Natural killer cell (primary cell): ENCODE measurements at regions not wholly inside any gene's neighbourhood (a gene's known extent, or its start where the extent isn't known, plus 50 kb on each side); places are given as distances from the start of the nearest gene placed in this dataset.

Experiments
- ATAC-seq, 3 donors: fragments of 150-1000 bp in 2 of 3; fragments of 200-7000 bp in 1 of 3; cut with Tn5 transposase; 1 replicate in 1 of 3; 2 replicates in 2 of 3; pipeline ENCODE4 v1.10.0; 2021; ENCODE audit warnings: mild to moderate bottlenecking in 2 of 3, moderate library complexity in 2 of 3
- DNase-seq, 2 donors: peaks; one replicate each; pipeline versions ENCODE4 v3.0.0 to v3.0.0-alpha.2; 2013 to 2021; ENCODE audit warnings: mixed read lengths in 1 of 2
- H3K27ac ChIP-seq: one replicate; pipeline ENCODE4 v1.5.1; 2013; ENCODE audit warnings: mild to moderate bottlenecking, low read length
- H3K27me3 ChIP-seq: one replicate; pipeline ENCODE4 v1.6.1; 2013; ENCODE audit warnings: low read length; ENCODE audit not compliant: control insufficient read depth, insufficient read depth
- H3K36me3 ChIP-seq: one replicate; pipeline ENCODE4 v1.6.1; 2013; ENCODE audit warnings: low read length; ENCODE audit not compliant: control insufficient read depth, insufficient read depth
- H3K4me1 ChIP-seq: one replicate; pipeline ENCODE4 v1.6.1; 2013; ENCODE audit warnings: low read length; ENCODE audit not compliant: control insufficient read depth, insufficient read depth
- H3K4me3 ChIP-seq: one replicate; pipeline ENCODE4 v1.5.1; 2013; ENCODE audit warnings: low read length
- H3K9me3 ChIP-seq: one replicate; pipeline ENCODE4 v1.6.1; 2013; ENCODE audit warnings: low read length; ENCODE audit not compliant: control insufficient read depth, insufficient read depth
- H3K27ac Mint-ChIP-seq, 2 donors: one replicate each; pipeline ENCODE4 v1.8.0; 2022; ENCODE audit warnings: mild to moderate bottlenecking in 2 of 2, mixed read lengths in 2 of 2, moderate library complexity in 1 of 2
- H3K27me3 Mint-ChIP-seq, 2 donors: one replicate each; pipeline ENCODE4 v1.8.0; 2022; ENCODE audit warnings: low read depth in 2 of 2, mixed read lengths in 2 of 2
- H3K36me3 Mint-ChIP-seq: one replicate; pipeline ENCODE4 v1.8.0; 2022; ENCODE audit warnings: mixed read lengths
- H3K4me1 Mint-ChIP-seq, 2 donors: one replicate each; pipeline ENCODE4 v1.8.0; 2022; ENCODE audit warnings: mixed read lengths in 2 of 2
- H3K4me3 Mint-ChIP-seq: one replicate; pipeline ENCODE4 v1.8.0; 2022; ENCODE audit warnings: mild to moderate bottlenecking, moderate library complexity, mixed read lengths
- H3K9me3 Mint-ChIP-seq, 2 donors: one replicate each; pipeline ENCODE4 v1.8.0; 2022; ENCODE audit warnings: mixed read lengths in 2 of 2
- WGBS: methylation state at CpG from one replicate; pipeline ENCODE4 v1.1.7; 2013; ENCODE audit warnings: missing lambda C conversion rate; ENCODE audit not compliant: insufficient coverage; 5-methylcytosine and 5-hydroxymethylcytosine counted together
- intact Hi-C: fragments of 100-400 bp; cut with micrococcal nuclease; formaldehyde crosslinking; loops from one replicate; pipeline ENCODE4 v1.14.2; 2022
- TF ChIP-seq, protein P1 (sequence below): fragments of 200-600 bp; IDR thresholded peaks from one replicate; pipeline ENCODE4 v1.8.0; 2022; ENCODE audit warnings: antibody characterized with exemption

GRCh38 chr11:97717922-97718321 lies 1302.8 kb upstream of the CNTN5 start:
- H3K27ac ChIP-seq = no peak overlapping the region
- H3K36me3 ChIP-seq = no peaks in the 10 kb centered on the region
- TF ChIP-seq, protein P1, sequence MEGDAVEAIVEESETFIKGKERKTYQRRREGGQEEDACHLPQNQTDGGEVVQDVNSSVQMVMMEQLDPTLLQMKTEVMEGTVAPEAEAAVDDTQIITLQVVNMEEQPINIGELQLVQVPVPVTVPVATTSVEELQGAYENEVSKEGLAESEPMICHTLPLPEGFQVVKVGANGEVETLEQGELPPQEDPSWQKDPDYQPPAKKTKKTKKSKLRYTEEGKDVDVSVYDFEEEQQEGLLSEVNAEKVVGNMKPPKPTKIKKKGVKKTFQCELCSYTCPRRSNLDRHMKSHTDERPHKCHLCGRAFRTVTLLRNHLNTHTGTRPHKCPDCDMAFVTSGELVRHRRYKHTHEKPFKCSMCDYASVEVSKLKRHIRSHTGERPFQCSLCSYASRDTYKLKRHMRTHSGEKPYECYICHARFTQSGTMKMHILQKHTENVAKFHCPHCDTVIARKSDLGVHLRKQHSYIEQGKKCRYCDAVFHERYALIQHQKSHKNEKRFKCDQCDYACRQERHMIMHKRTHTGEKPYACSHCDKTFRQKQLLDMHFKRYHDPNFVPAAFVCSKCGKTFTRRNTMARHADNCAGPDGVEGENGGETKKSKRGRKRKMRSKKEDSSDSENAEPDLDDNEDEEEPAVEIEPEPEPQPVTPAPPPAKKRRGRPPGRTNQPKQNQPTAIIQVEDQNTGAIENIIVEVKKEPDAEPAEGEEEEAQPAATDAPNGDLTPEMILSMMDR = no peak
- WGBS = 94% methylated on average over 24 of the region's 26 CpGs
- H3K36me3 Mint-ChIP-seq = peaks cover 7% of the 10 kb centered on the region
- intact Hi-C loops = no loop called here
- H3K4me3 ChIP-seq = no peak overlapping the region
- H3K27ac Mint-ChIP-seq = no peak overlapping the region
- H3K27me3 Mint-ChIP-seq = no peaks in the 10 kb centered on the region
- DNase-seq = no peak
- no peak overlapping the region for H3K4me3 Mint-ChIP-seq
- H3K4me1 ChIP-seq = no peaks in the 10 kb centered on the region
- no peak for ATAC-seq
- H3K27me3 ChIP-seq = no peaks in the 10 kb centered on the region
- peaks cover 4 to 11% of the 10 kb centered on the region in 2 donors for H3K9me3 Mint-ChIP-seq
- H3K4me1 Mint-ChIP-seq = no peaks in the 10 kb centered on the region
- H3K9me3 ChIP-seq = peaks cover 16% of the 10 kb centered on the region

DNA sequence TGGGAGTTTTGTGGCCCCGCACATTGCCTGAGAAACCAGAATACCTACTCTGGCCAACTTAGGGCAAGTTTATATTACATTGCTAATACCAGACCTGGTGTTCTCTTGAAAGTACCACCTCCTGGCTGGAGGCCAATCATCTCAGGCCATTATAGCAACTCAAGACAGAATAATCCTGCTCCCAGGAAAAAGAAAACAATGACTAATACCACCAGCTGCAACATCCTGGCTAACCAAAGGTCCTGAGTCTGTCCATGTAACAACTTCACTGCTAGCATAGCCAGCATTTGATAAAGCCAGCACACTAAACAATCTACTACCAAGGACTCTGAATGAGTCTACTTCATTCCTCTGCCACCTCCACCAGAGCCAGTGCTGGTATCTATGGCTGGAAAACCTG lies 1298.7 kb upstream of the CNTN5 start:
- H3K36me3 Mint-ChIP-seq = peaks cover 10% of the 10 kb centered on the region
- no peaks in the 10 kb centered on the region for H3K27me3 Mint-ChIP-seq
- ATAC-seq (no peak), DNase-seq (no peak)
- Histone ChIP-seq H3K27ac (no peak overlapping the region), H3K36me3 (no peaks in the 10 kb centered on the region), H3K4me1 (no peaks in the 10 kb centered on the region), H3K4me3 (no peak overlapping the region), H3K9me3 (peaks cover 15% of the 10 kb centered on the region), H3K27me3 (no peaks in the 10 kb centered on the region)
- intact Hi-C loops = no loop called here
- H3K9me3 Mint-ChIP-seq = peaks cover 8 to 15% of the 10 kb centered on the region in 2 donors
- no peak overlapping the region for H3K4me3 Mint-ChIP-seq
- WGBS = 96% methylated on average over 1 of the region's 1 CpG
- no peaks in the 10 kb centered on the region for H3K4me1 Mint-ChIP-seq
- TF ChIP-seq, protein P1 = no peak
- no peak overlapping the region for H3K27ac Mint-ChIP-seq

DNA sequence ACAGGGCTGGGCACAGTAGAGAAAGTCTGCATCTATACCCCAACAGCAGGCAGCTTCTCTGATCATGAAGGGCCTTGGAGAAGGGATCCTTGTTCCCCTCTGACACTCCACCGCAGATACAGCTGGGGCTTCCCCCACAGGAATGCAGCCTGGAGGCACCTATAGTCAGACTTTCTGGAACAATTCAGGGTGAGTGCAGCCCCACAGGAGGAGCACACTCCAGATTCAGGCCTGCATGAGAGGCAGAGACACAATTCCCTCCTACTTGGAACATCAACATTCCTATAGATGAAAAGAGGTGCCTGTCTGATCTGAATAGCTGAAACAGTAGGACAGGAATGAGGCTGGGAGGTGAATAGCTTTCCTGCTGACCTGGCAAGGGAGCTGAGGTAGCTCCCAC lies 1298.0 kb upstream of the CNTN5 start:
- Histone ChIP-seq H3K36me3 (no peaks in the 10 kb centered on the region), H3K9me3 (peaks cover 9% of the 10 kb centered on the region), H3K27ac (no peak overlapping the region), H3K27me3 (no peaks in the 10 kb centered on the region), H3K4me3 (no peak overlapping the region), H3K4me1 (no peaks in the 10 kb centered on the region)
- intact Hi-C loops = no loop called here
- ATAC-seq (no peak), DNase-seq (no peak)
- Mint-ChIP-seq H3K27ac (no peak overlapping the region), H3K4me3 (no peak overlapping the region), H3K27me3 (no peaks in the 10 kb centered on the region), H3K4me1 (no peaks in the 10 kb centered on the region), H3K36me3 (peaks cover 10% of the 10 kb centered on the region), H3K9me3 (peaks cover 8 to 15% of the 10 kb centered on the region in 2 donors)
- TF ChIP-seq, protein P1 = no peak
- WGBS = 95% methylated on average over 1 of the region's 1 CpG

- Mint-ChIP-seq H3K27ac (no peak overlapping the region), H3K4me3 (no peak overlapping the region), H3K4me1 (no peaks in the 10 kb centered on the region), H3K9me3 (peaks cover 17 to 20% of the 10 kb centered on the region in 2 donors), H3K27me3 (no peaks in the 10 kb centered on the region), H3K36me3 (no peaks in the 10 kb centered on the region)
- Histone ChIP-seq H3K9me3 (peaks cover 7% of the 10 kb centered on the region), H3K36me3 (no peaks in the 10 kb centered on the region), H3K4me1 (no peaks in the 10 kb centered on the region), H3K4me3 (no peak overlapping the region), H3K27ac (no peak overlapping the region), H3K27me3 (no peaks in the 10 kb centered on the region)
- TF ChIP-seq, protein P1 = no peak
- intact Hi-C loops = no loop called here
- DNase-seq (no peak), ATAC-seq (no peak)
- 50% methylated on average over 1 of the region's 4 CpGs for WGBS
Observed at GRCh38 chr11:97729546-97730272, 1291.0 kb upstream of the CNTN5 start.
